ENCODE measurements at regions not wholly inside any gene's neighbourhood (a gene's known extent, or its start where the extent isn't known, plus 50 kb on each side); places are given as distances from the start of the nearest gene placed in this dataset.

DNA sequence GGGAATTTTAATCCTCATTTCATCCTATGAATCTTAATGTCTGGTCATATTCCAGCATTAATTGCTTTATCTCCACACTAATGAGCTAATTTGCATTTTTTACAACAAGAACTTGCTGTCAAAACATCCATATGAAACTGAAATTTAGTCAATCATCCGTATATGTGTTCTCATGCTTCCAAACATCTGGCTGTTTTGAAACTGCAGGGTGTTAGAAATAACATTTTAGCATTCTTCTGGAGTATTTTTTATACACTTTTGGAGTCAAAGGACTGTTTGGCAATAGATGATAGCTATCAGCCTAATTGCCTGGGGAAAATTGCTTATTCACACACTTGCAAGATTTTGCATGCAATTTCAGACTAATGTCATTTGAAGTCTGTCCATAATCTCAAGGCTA lies 1639.3 kb downstream of the KCNT2 start:
- no peak for TF ChIP-seq TAF1 (IDR thresholded peaks at IDR 0.05; ENCODE audit: borderline replicate concordance, insufficient read depth, low read length)
- TF ChIP-seq, protein P1, sequence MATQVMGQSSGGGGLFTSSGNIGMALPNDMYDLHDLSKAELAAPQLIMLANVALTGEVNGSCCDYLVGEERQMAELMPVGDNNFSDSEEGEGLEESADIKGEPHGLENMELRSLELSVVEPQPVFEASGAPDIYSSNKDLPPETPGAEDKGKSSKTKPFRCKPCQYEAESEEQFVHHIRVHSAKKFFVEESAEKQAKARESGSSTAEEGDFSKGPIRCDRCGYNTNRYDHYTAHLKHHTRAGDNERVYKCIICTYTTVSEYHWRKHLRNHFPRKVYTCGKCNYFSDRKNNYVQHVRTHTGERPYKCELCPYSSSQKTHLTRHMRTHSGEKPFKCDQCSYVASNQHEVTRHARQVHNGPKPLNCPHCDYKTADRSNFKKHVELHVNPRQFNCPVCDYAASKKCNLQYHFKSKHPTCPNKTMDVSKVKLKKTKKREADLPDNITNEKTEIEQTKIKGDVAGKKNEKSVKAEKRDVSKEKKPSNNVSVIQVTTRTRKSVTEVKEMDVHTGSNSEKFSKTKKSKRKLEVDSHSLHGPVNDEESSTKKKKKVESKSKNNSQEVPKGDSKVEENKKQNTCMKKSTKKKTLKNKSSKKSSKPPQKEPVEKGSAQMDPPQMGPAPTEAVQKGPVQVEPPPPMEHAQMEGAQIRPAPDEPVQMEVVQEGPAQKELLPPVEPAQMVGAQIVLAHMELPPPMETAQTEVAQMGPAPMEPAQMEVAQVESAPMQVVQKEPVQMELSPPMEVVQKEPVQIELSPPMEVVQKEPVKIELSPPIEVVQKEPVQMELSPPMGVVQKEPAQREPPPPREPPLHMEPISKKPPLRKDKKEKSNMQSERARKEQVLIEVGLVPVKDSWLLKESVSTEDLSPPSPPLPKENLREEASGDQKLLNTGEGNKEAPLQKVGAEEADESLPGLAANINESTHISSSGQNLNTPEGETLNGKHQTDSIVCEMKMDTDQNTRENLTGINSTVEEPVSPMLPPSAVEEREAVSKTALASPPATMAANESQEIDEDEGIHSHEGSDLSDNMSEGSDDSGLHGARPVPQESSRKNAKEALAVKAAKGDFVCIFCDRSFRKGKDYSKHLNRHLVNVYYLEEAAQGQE (IDR thresholded peaks at IDR 0.05; ENCODE audit: insufficient read depth in 1 of 2, low read depth in 2 of 2, low read length in 2 of 2) = no peak
- no peak for TF ChIP-seq FOXP2 (optimal IDR thresholded peaks at IDR 0.05; ENCODE audit: borderline replicate concordance, extremely low read depth, extremely low read length, insufficient read depth)
- no peak for TF ChIP-seq POLR2AphosphoS5 (IDR thresholded peaks at IDR 0.05; ENCODE audit: low read depth, low read length)
- no peak for TF ChIP-seq SIN3A (IDR thresholded peaks at IDR 0.05; ENCODE audit: borderline replicate concordance, insufficient read depth, low read length)

DNA sequence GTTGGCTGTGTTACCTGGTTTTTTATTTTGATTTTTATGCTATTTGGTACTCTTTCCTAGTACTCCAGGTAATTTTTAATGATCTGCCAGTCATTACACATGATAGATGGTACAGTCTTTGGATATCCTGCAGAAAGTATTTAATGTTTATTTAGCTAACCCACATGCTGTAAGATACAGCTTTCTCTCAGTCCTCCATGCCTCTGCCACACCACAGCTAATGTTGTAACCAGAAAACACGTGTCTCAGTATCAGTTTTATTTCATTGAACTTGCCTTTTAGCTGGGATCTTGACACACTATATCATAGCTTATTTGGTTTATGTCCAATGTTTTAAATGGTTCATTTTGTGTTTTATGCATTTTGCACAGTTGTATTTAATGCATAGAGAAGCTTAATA lies 1648.4 kb downstream of the KCNT2 start:
- TF ChIP-seq, protein P1 (IDR thresholded peaks at IDR 0.05; ENCODE audit: insufficient read depth in 1 of 2, low read depth in 2 of 2, low read length in 2 of 2) = no peak
- TF ChIP-seq SIN3A (IDR thresholded peaks at IDR 0.05; ENCODE audit: borderline replicate concordance, insufficient read depth, low read length) (no peak), TAF1 (IDR thresholded peaks at IDR 0.05; ENCODE audit: borderline replicate concordance, insufficient read depth, low read length) (no peak), POLR2AphosphoS5 (IDR thresholded peaks at IDR 0.05; ENCODE audit: low read depth, low read length) (no peak), FOXP2 (optimal IDR thresholded peaks at IDR 0.05; ENCODE audit: borderline replicate concordance, extremely low read depth, extremely low read length, insufficient read depth) (no peak)

DNA sequence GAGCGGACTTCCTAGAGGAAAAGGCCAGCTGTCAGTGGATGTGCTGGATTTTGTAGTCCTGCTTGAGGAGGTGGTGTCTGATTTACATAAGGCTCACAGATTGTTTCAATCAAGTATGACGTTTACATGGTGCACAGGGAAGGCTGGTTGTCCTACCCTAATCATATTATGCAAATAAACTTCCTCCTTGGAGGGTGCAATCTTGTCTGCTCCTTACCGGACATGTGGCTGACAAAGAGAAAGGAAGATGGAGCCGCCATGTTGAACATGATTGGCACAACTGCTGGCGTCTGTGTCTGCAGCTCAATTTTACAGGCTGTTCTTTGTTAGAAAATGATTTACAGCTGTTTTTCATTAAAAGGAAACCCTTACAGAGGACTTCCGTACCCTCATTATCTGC lies 1656.1 kb downstream of the KCNT2 start:
- TF ChIP-seq FOXP2 (optimal IDR thresholded peaks at IDR 0.05; ENCODE audit: borderline replicate concordance, extremely low read depth, extremely low read length, insufficient read depth) = no peak
- no peak for TF ChIP-seq TAF1 (IDR thresholded peaks at IDR 0.05; ENCODE audit: borderline replicate concordance, insufficient read depth, low read length)
- no peak for TF ChIP-seq POLR2AphosphoS5 (IDR thresholded peaks at IDR 0.05; ENCODE audit: low read depth, low read length)
- no peak for TF ChIP-seq SIN3A (IDR thresholded peaks at IDR 0.05; ENCODE audit: borderline replicate concordance, insufficient read depth, low read length)
- TF ChIP-seq, protein P1 (IDR thresholded peaks at IDR 0.05; ENCODE audit: insufficient read depth in 1 of 2, low read depth in 2 of 2, low read length in 2 of 2) = no peak

DNA sequence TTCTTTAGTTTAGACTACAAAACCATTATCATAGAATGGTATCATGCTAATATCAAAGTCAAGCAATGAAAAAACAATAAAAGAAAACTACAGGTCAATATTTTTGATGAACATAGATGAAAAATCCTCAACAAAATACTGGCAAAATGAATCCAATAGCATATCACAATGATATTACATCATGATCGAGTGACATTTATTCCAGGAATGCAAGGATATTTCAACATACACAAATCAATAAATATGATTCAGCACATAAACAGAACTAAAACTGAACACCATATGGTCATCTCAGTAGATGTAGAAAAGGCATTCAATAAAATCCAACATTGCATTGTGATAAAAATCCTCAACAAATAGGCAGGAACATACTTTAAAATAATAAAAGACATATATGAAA lies 1657.7 kb downstream of the KCNT2 start:
- TF ChIP-seq, protein P1 (IDR thresholded peaks at IDR 0.05; ENCODE audit: insufficient read depth in 1 of 2, low read depth in 2 of 2, low read length in 2 of 2) = no peak
- no peak for TF ChIP-seq TAF1 (IDR thresholded peaks at IDR 0.05; ENCODE audit: borderline replicate concordance, insufficient read depth, low read length)
- TF ChIP-seq FOXP2 (optimal IDR thresholded peaks at IDR 0.05; ENCODE audit: borderline replicate concordance, extremely low read depth, extremely low read length, insufficient read depth) = no peak
- no peak for TF ChIP-seq POLR2AphosphoS5 (IDR thresholded peaks at IDR 0.05; ENCODE audit: low read depth, low read length)
- TF ChIP-seq SIN3A (IDR thresholded peaks at IDR 0.05; ENCODE audit: borderline replicate concordance, insufficient read depth, low read length) = no peak
